ENCODE measurements at regions not wholly inside any gene's neighbourhood (a gene's known extent, or its start where the extent isn't known, plus 50 kb on each side); places are given as distances from the start of the nearest gene placed in this dataset.

GRCh38 chr20:16624106-16624505, 50.9 kb upstream of the KIF16B start:
- TF ChIP-seq, protein P1, sequence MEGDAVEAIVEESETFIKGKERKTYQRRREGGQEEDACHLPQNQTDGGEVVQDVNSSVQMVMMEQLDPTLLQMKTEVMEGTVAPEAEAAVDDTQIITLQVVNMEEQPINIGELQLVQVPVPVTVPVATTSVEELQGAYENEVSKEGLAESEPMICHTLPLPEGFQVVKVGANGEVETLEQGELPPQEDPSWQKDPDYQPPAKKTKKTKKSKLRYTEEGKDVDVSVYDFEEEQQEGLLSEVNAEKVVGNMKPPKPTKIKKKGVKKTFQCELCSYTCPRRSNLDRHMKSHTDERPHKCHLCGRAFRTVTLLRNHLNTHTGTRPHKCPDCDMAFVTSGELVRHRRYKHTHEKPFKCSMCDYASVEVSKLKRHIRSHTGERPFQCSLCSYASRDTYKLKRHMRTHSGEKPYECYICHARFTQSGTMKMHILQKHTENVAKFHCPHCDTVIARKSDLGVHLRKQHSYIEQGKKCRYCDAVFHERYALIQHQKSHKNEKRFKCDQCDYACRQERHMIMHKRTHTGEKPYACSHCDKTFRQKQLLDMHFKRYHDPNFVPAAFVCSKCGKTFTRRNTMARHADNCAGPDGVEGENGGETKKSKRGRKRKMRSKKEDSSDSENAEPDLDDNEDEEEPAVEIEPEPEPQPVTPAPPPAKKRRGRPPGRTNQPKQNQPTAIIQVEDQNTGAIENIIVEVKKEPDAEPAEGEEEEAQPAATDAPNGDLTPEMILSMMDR (IDR thresholded peaks at IDR 0.05; ENCODE audit: borderline replicate concordance, extremely low read depth, low read length, poor library complexity, severe bottlenecking) = no peak
- no peak for TF ChIP-seq EZH2 (IDR thresholded peaks at IDR 0.05; ENCODE audit: borderline replicate concordance, low read depth, low read length, severe bottlenecking)
